BJ (cell line): ENCODE measurements at regions not wholly inside any gene's neighbourhood (a gene's known extent, or its start where the extent isn't known, plus 50 kb on each side); places are given as distances from the start of the nearest gene placed in this dataset.

Experiments used
- CTCF ChIA-PET: fragments of 350-600 bp; formaldehyde crosslinking; extraction: SDS; loops from one replicate; lab custom pipeline; 2021; ENCODE audit warnings: antibody characterized with exemption, inconsistent platforms; lab: Yijun Ruan, JAX
- POLR2A ChIA-PET: fragments of 300-600 bp; sonication (Branson Sonifier 250); formaldehyde crosslinking; extraction: SDS; loops from one replicate; lab custom pipeline; 2021; ENCODE audit warnings: antibody characterized with exemption; lab: Charles Lee
- DNase-seq: peaks from one replicate; pipeline ENCODE4 v3.0.0-alpha.2; 2011; ENCODE audit warnings: low read depth
- H3K27me3 ChIP-seq: 2 replicates; pipeline ENCODE4 v1.6.0; 2011; ENCODE audit warnings: low read length; ENCODE audit not compliant: control insufficient read depth, insufficient read depth
- H3K36me3 ChIP-seq: 2 replicates; pipeline ENCODE4 v1.5.1; 2011; ENCODE audit warnings: low read length; ENCODE audit not compliant: control insufficient read depth, insufficient read depth
- H3K4me3 ChIP-seq: 2 replicates; pipeline ENCODE4 v1.5.1; 2011; ENCODE audit warnings: low read depth, mild to moderate bottlenecking, control low read depth, low read length
- TF ChIP-seq, protein P1 (sequence below): IDR thresholded peaks from 2 replicates; pipeline ENCODE4 v1.5.1; 2011; ENCODE audit warnings: low read depth, mild to moderate bottlenecking, control low read depth, inconsistent platforms, low read length, moderate library complexity; ENCODE audit not compliant: insufficient read depth

DNA sequence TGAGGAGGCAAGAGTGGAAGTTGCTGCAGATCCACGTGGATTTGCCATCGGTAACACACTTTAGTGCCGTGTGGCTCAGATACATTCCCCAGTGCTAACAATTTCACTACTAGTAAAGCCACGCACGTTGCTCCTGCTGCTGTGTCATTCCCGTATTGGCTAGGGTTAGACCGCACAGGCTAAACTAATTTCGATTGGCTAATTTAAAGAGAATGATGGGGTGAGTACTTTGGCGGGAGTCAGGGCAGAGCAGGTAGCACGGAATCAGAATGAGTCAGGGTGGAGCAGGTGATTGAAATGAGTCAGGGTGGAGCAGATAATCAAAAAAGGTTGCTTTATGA lies 1337.5 kb downstream of the FSTL5 start:
- Histone ChIP-seq H3K27me3 (no peaks in the 10 kb centered on the region), H3K36me3 (no peaks in the 10 kb centered on the region), H3K4me3 (no peak overlapping the region)
- POLR2A ChIA-PET: no interaction called here
- TF ChIP-seq, protein P1, sequence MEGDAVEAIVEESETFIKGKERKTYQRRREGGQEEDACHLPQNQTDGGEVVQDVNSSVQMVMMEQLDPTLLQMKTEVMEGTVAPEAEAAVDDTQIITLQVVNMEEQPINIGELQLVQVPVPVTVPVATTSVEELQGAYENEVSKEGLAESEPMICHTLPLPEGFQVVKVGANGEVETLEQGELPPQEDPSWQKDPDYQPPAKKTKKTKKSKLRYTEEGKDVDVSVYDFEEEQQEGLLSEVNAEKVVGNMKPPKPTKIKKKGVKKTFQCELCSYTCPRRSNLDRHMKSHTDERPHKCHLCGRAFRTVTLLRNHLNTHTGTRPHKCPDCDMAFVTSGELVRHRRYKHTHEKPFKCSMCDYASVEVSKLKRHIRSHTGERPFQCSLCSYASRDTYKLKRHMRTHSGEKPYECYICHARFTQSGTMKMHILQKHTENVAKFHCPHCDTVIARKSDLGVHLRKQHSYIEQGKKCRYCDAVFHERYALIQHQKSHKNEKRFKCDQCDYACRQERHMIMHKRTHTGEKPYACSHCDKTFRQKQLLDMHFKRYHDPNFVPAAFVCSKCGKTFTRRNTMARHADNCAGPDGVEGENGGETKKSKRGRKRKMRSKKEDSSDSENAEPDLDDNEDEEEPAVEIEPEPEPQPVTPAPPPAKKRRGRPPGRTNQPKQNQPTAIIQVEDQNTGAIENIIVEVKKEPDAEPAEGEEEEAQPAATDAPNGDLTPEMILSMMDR: no peak
- CTCF ChIA-PET: no interaction called here
- DNase-seq: no peak

DNA sequence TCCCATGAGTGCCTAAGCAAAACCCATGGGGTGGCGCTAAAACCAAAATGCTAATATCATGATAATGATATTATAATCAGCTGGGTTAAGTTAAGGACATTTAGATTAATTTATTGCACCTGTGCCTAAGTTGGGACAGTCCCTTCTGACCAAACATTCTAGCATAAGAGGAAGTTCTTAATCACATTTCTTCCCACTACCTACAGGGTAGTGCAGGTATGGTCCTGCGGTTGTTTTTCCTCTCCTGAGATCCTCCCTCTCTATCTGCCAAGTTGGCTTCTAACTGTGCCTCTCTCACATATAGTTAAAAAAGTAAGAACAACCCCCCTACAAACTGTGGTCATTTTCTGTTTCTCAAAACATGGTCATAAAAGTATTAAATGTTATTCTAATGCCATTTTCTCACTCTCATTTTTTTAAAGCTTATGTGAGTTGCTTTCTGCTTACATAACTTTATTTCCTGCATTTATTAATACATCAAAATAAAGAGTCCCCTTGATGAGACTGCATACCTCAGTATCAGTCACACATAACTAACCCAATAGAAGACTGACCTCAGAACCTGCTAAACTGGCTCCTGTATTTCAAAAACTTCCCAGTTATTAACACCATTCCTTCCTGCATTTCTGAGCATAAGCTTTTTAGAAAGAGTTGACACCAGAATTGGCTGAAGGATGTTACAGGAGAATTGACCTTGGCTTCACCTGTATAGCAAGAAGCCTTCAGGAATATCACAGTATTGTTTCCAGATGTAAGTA lies 1332.5 kb downstream of the FSTL5 start:
- POLR2A ChIA-PET: interaction anchor here (0.6 kb wide), 1 partner anchor 274 kb away, joined by 3 read pairs; no protein-coding TSS in a partner anchor
- TF ChIP-seq, protein P1: no peak
- H3K4me3 ChIP-seq: no peak overlapping the region
- CTCF ChIA-PET: interaction anchor here (0.7 kb wide), 1 partner anchor 1957 kb away, joined by 3 read pairs; no protein-coding TSS in a partner anchor
- H3K36me3 ChIP-seq: no peaks in the 10 kb centered on the region
- DNase-seq: no peak
- H3K27me3 ChIP-seq: no peaks in the 10 kb centered on the region

DNA sequence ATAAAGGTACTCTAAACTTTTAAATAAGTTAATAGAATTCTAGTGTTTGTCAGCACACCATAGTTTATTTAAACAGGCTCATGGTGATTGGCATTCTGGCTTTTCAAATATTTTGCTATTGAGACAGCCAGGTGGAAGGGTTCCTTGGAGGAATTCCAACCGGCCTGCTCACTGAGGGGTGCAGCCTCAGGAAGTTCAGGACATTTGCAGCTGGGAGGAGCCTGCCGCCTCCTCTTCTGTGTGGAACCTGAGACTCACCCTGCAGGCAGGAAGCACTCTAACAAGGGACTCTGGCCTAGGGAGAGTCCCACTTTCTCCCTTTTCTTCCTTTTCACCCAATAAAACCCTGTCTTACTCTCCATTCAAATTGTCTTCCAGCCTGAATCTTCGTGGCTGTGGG lies 1328.0 kb downstream of the FSTL5 start:
- CTCF ChIA-PET: no interaction called here

DNA sequence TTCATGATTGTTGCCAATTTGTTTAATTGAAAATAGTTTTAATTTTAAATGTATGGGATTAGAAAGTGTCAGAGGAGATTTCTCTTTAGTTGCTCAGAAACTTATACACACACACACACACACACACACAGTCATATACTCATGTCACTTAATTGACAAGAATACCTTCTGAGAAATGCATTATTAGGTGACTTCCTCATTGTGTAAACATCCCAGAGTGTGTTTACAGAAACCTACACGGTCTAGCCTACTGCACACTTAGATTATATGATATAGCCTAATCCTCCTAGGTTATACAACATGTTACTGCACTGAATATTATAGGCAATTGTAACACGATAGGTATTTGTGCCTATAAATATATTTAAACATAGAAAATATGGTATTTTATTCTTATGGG lies 1327.4 kb downstream of the FSTL5 start:
- ChIA-PET CTCF (no interaction called here), POLR2A (no interaction called here)
- no peak overlapping the region for H3K4me3 ChIP-seq
- no peaks in the 10 kb centered on the region for H3K27me3 ChIP-seq
- TF ChIP-seq, protein P1: no peak
- no peaks in the 10 kb centered on the region for H3K36me3 ChIP-seq
- no peak for DNase-seq

More for the DNA sequence above, 1328.0 kb downstream of the FSTL5 start:
- no peak for DNase-seq
- no peak overlapping the region for H3K4me3 ChIP-seq
- no peaks in the 10 kb centered on the region for H3K36me3 ChIP-seq
- TF ChIP-seq, protein P1: no peak
- POLR2A ChIA-PET: no interaction called here
- H3K27me3 ChIP-seq: no peaks in the 10 kb centered on the region

DNA sequence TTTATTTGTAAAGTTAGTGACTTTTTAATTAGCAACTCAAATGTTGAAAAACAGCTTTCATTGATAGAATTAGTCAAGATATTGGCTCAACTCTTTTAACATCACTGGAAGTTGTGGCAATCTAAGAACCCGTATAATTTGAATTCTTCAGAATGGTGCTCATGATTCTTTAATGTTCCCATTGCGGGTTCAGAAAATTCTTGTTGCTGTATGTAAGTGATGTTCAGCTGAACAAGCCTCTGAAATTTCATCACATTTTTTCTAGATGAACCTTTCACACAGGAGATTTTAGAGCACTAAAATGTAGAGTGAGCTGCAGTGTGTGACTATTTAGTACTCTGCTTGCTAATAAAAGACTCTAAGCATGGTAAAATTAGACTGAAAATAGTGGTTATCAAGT lies 1317.7 kb downstream of the FSTL5 start:
- TF ChIP-seq, protein P1: no peak
- H3K4me3 ChIP-seq: no peak overlapping the region
- no peak for DNase-seq
- no peaks in the 10 kb centered on the region for H3K36me3 ChIP-seq
- ChIA-PET POLR2A (no interaction called here), CTCF (no interaction called here)
- H3K27me3 ChIP-seq: no peaks in the 10 kb centered on the region
